ENCODE measurements at regions not wholly inside any gene's neighbourhood (a gene's known extent, or its start where the extent isn't known, plus 50 kb on each side); places are given as distances from the start of the nearest gene placed in this dataset.

DNA sequence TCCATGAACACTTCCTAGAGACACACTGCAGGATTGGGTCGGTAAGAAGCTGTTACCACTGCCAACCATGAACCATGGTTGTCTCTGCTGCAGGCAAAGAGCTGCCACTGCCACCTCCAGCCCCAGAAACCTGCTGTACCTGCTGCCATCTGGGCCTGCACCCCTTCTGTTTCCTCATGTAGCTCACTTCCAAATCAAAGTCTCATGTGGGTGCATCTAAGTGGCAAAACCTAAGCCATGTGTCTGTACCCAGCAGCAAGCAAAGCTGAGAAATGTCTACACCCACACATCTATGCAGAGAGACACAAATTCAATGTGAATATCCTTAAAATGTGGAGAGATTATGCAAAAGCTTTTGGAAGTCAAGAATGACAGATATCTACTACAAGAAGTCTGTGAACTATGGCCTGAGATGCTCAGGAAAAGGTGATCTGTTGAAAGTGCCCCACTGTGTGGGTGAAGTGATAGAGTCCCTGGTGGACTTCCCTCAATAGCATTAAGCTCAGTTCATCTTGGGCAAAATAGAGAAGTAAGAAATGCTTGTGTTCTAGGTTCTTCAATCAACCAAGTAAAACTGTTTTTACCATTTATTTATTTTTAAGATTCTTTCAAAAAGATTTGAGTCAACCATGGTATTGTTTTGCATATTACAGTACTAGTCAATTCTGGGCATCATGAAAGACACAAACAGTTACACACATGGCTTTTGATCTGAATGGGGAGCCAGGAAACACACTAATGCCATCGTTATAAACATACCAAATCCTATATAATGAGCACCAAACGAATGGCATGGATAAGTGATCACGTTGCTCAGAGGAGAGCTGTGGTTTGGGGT, 64.4 kb downstream of the FOS start:
- no peak for DNase-seq (ENCODE audit: low spot score)
- TF ChIP-seq, protein P1, sequence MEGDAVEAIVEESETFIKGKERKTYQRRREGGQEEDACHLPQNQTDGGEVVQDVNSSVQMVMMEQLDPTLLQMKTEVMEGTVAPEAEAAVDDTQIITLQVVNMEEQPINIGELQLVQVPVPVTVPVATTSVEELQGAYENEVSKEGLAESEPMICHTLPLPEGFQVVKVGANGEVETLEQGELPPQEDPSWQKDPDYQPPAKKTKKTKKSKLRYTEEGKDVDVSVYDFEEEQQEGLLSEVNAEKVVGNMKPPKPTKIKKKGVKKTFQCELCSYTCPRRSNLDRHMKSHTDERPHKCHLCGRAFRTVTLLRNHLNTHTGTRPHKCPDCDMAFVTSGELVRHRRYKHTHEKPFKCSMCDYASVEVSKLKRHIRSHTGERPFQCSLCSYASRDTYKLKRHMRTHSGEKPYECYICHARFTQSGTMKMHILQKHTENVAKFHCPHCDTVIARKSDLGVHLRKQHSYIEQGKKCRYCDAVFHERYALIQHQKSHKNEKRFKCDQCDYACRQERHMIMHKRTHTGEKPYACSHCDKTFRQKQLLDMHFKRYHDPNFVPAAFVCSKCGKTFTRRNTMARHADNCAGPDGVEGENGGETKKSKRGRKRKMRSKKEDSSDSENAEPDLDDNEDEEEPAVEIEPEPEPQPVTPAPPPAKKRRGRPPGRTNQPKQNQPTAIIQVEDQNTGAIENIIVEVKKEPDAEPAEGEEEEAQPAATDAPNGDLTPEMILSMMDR (IDR thresholded peaks at IDR 0.05): no peak
- no peak for ATAC-seq (ENCODE audit: low FRiP score)

DNA sequence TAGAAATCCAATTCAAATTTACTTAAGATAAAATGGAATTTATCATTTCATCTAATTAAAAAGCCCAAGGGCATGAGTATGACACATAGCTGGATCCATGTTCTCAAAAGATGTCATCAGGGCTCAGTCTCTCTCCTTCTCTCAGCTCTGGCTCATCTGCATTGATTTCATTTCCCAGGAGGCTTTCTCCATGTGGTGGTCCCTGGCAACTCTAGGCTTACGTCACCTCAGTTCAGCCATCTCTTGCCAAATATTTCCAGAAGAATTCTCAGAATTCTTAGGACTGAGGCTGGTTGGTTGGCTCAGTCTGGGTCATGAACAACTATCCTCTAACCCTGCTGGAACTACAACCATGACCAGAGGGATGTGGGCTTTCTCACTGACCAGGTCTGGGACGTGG, 65.3 kb downstream of the FOS start:
- no peak for ATAC-seq (ENCODE audit: low FRiP score)
- no peak for DNase-seq (ENCODE audit: low spot score)
- TF ChIP-seq, protein P1 (IDR thresholded peaks at IDR 0.05): no peak

DNA sequence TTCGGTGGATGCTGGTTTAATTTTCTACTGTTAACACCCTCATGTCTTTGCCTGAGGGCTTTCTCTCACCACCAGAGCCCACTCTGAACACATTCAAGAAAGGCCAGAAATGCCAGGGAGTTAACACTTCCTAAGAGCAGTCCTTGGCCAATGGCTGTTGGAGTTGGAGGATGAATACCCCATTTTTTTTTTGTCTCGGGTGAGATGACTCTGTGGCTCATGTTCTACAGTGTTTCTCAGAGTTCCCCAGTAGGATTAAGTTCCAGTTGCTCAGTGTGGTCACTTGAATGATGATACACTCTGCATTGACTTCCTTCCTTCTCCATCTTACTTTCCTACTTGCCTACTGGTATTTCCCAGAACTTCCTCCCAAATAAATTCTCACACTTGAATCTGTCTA, 65.8 kb downstream of the FOS start:
- no peak for DNase-seq (ENCODE audit: low spot score)
- TF ChIP-seq, protein P1 (IDR thresholded peaks at IDR 0.05): no peak
- ATAC-seq (ENCODE audit: low FRiP score): peak; percentile 13

DNA sequence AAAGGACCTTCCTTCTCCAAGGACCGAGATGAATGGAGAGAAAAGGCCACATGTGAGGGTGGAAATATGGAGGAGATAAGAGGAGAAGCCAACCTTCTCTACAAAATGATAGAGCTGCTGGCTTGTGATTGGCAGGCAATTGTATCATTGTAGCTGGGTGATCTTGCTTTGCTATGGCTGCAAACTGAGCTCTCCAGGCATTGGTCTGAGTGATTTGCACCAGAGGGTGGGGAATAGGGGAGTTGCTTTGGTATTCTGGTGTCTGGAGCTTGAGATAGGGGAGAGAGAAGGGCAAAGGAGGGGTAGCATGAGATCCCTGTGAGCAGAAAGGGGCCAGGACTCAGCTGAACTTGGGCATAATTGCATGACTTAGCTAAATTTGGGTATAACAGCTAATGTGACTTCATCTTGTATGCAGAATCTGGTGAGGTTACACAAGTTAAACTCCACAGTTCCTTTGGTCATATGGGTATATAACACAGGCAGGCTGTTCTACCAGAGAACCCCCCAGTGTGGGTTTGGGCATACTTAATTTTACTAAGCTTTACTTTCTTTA, 72.0 kb downstream of the FOS start:
- DNase-seq (ENCODE audit: low spot score) (no peak), ATAC-seq (ENCODE audit: low FRiP score) (no peak)
- TF ChIP-seq, protein P1 (IDR thresholded peaks at IDR 0.05): no peak

DNA sequence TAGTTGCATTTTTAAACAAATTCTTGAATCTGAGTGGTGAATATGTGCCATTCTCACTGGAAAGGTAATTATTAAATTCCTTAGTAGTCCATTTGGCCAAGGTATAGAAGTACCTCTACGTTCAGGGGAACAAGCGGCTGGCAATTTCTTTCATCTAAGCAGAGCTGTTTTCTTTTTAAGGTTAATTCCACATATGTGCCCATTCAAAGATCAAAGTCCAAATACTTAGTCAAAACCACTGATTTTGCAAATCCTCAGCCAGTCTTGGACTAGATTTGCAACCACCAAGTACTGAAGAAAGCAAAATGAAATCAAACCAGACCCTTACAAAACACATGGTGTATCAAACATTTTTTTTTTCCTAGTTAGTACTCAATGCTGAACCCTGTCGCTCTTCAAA, 68.7 kb upstream of the JDP2 start:
- ATAC-seq (ENCODE audit: low FRiP score) (no peak), DNase-seq (ENCODE audit: low spot score) (no peak)
- TF ChIP-seq, protein P1 (IDR thresholded peaks at IDR 0.05): no peak

DNA sequence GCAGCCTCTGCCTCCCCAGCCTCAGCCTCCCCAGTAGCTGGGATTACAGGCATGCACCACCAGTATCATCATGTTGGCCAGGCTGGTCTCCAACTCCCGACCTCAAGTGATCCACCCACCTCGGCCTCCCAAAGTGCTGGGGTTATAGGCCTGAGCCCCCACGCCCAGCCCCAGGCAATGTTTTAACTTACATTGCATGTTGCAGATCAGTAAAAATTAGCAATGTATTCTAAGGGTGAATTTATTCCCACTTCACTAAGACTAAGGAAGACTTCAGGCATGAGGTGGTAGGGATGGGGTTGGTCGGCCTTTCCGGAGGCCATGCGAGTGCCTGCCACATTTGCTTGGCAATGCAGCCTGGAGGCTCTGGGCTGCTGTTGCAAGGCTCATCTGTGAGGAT, 66.8 kb upstream of the JDP2 start:
- no peak for ATAC-seq (ENCODE audit: low FRiP score)
- no peak for DNase-seq (ENCODE audit: low spot score)

More for the DNA sequence above, 66.8 kb upstream of the JDP2 start:
- TF ChIP-seq, protein P1 (IDR thresholded peaks at IDR 0.05): no peak

Data from omental fat pad (tissue), 3 donors.